ENCODE measurements at regions not wholly inside any gene's neighbourhood (a gene's known extent, or its start where the extent isn't known, plus 50 kb on each side); places are given as distances from the start of the nearest gene placed in this dataset.

- TF ChIP-seq ZNF318 (IDR thresholded peaks at IDR 0.05; ENCODE audit: borderline replicate concordance in 1 of 2, low read depth in 1 of 2) (peak in 1 of 2 experiments; percentile 87; a peak in 1 of 4 replicates), HDAC1 (IDR thresholded peaks at IDR 0.05) (peak in 1 of 2 experiments; percentile 65; a peak in 2 of 4 replicates), ATF7 (IDR thresholded peaks at IDR 0.05) (peak; percentile 89), RCOR1 (IDR thresholded peaks at IDR 0.05; ENCODE audit: borderline replicate concordance in 1 of 2, low read depth in 2 of 2, low read length in 2 of 2) (peak in 1 of 2 experiments; percentile 89; a peak in 2 of 4 replicates), HMG20B (CRISPR knock-in tag; IDR thresholded peaks at IDR 0.05) (no peak), SMAD1 (IDR thresholded peaks at IDR 0.05; ENCODE audit: low read depth, low read length, partially characterized antibody) (peak; percentile 84), BRD9 (IDR thresholded peaks at IDR 0.05; ENCODE audit: low read depth, partially characterized antibody) (peak; percentile 68), DMBX1 (CRISPR knock-in tag; IDR thresholded peaks at IDR 0.05; ENCODE audit: borderline replicate concordance) (peak; percentile 92; the same call in 1 of the 2 replicates), L3MBTL2 (IDR thresholded peaks at IDR 0.05) (peak; percentile 65), ZNF431 (CRISPR knock-in tag; IDR thresholded peaks at IDR 0.05) (no peak), NFE2 (IDR thresholded peaks at IDR 0.05; ENCODE audit: low read depth) (peak; percentile 94)
- TF ChIP-seq, protein P1, sequence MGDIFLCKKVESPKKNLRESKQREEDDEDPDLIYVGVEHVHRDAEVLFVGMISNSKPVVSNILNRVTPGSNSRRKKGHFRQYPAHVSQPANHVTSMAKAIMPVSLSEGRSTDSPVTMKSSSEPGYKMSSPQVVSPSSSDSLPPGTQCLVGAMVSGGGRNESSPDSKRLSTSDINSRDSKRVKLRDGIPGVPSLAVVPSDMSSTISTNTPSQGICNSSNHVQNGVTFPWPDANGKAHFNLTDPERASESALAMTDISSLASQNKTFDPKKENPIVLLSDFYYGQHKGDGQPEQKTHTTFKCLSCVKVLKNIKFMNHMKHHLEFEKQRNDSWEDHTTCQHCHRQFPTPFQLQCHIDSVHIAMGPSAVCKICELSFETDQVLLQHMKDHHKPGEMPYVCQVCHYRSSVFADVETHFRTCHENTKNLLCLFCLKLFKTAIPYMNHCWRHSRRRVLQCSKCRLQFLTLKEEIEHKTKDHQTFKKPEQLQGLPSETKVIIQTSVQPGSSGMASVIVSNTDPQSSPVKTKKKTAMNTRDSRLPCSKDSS (IDR thresholded peaks at IDR 0.05; ENCODE audit: low read depth, partially characterized antibody) = no peak
- TF ChIP-seq, protein P2, sequence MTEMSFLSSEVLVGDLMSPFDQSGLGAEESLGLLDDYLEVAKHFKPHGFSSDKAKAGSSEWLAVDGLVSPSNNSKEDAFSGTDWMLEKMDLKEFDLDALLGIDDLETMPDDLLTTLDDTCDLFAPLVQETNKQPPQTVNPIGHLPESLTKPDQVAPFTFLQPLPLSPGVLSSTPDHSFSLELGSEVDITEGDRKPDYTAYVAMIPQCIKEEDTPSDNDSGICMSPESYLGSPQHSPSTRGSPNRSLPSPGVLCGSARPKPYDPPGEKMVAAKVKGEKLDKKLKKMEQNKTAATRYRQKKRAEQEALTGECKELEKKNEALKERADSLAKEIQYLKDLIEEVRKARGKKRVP (CRISPR knock-in tag; IDR thresholded peaks at IDR 0.05) = no peak
- TF ChIP-seq, protein P3, sequence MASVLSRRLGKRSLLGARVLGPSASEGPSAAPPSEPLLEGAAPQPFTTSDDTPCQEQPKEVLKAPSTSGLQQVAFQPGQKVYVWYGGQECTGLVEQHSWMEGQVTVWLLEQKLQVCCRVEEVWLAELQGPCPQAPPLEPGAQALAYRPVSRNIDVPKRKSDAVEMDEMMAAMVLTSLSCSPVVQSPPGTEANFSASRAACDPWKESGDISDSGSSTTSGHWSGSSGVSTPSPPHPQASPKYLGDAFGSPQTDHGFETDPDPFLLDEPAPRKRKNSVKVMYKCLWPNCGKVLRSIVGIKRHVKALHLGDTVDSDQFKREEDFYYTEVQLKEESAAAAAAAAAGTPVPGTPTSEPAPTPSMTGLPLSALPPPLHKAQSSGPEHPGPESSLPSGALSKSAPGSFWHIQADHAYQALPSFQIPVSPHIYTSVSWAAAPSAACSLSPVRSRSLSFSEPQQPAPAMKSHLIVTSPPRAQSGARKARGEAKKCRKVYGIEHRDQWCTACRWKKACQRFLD (CRISPR knock-in tag; IDR thresholded peaks at IDR 0.05) = peak; percentile 85
Measured at GRCh38 chr20:23147964-23148730, 62.0 kb upstream of the CD93 start (continued).
